Cardiac muscle cell (in vitro differentiated cells and primary cell): ENCODE measurements at regions not wholly inside any gene's neighbourhood (a gene's known extent, or its start where the extent isn't known, plus 50 kb on each side); places are given as distances from the start of the nearest gene placed in this dataset.

Experiments used
- DNase-seq, 2 donors: peaks; one replicate each; pipeline versions ENCODE4 v3.0.0 to v3.0.0-alpha.2; 2010 to 2017; ENCODE audit warnings: low read depth in 1 of 2, low spot score in 1 of 2
- H3K27ac ChIP-seq: fragments of 200-600 bp; sonication (generic); 2 replicates; pipeline ENCODE4 v1.5.1; 2016
- H3K27me3 ChIP-seq: fragments of 200-600 bp; sonication (generic); 2 replicates; pipeline ENCODE4 v1.6.0; 2016; ENCODE audit warnings: control low read depth
- H3K36me3 ChIP-seq: fragments of 200-600 bp; sonication (generic); 2 replicates; pipeline ENCODE4 v1.5.1; 2016; ENCODE audit warnings: control low read depth
- H3K4me1 ChIP-seq: fragments of 200-600 bp; sonication (generic); 2 replicates; pipeline ENCODE4 v1.8.1; 2017; ENCODE audit warnings: low read depth, mild to moderate bottlenecking, mixed run types
- H3K4me3 ChIP-seq: fragments of 200-600 bp; sonication (generic); 2 replicates; pipeline ENCODE4 v1.5.1; 2016; ENCODE audit warnings: mild to moderate bottlenecking
- H3K9me3 ChIP-seq: fragments of 200-600 bp; sonication (generic); 2 replicates; pipeline ENCODE4 v1.5.1; 2017; ENCODE audit warnings: low read depth, mild to moderate bottlenecking, control low read depth
- CTCF ChIP-seq: IDR thresholded peaks from 2 replicates; pipeline ENCODE4 v1.5.1; 2012; ENCODE audit warnings: low read depth, mild to moderate bottlenecking, low read length

- TF ChIP-seq CTCF, result no peak
These were observed 138.9 kb downstream of the SETD4 start for GRCh38 chr21:35921471-35921870.

GRCh38 chr21:35920436-35920835, 139.9 kb downstream of the SETD4 start:
- H3K9me3 ChIP-seq, result peaks cover 4% of the 10 kb centered on the region
- peaks cover 83% of the 10 kb centered on the region for H3K27me3 ChIP-seq
- H3K36me3 ChIP-seq, result no peaks in the 10 kb centered on the region
- no peak for DNase-seq
- no peaks in the 10 kb centered on the region for H3K4me1 ChIP-seq
- no peak for TF ChIP-seq CTCF
- no peak overlapping the region for H3K4me3 ChIP-seq
- H3K27ac ChIP-seq, result no peak overlapping the region

More at GRCh38 chr21:35921471-35921870, 138.9 kb downstream of the SETD4 start:
- DNase-seq, result no peak
- Histone ChIP-seq H3K4me3 (no peak overlapping the region), H3K9me3 (no peaks in the 10 kb centered on the region), H3K27me3 (peaks cover 79% of the 10 kb centered on the region), H3K36me3 (no peaks in the 10 kb centered on the region), H3K27ac (no peak overlapping the region), H3K4me1 (no peaks in the 10 kb centered on the region)

- Histone ChIP-seq H3K27ac (no peak overlapping the region), H3K4me3 (no peak overlapping the region), H3K9me3 (peaks cover 4% of the 10 kb centered on the region), H3K4me1 (peaks cover 3% of the 10 kb centered on the region), H3K27me3 (peaks cover 67% of the 10 kb centered on the region), H3K36me3 (no peaks in the 10 kb centered on the region)
- TF ChIP-seq CTCF, result no peak
- DNase-seq, result no peak
These were observed 145.3 kb downstream of the SETD4 start for GRCh38 chr21:35915030-35915429.

- Histone ChIP-seq H3K4me3 (no peak overlapping the region), H3K36me3 (no peaks in the 10 kb centered on the region), H3K27me3 (peaks cover 63% of the 10 kb centered on the region), H3K4me1 (peaks cover 3% of the 10 kb centered on the region), H3K27ac (no peak overlapping the region), H3K9me3 (peaks cover 4% of the 10 kb centered on the region)
- peak in 1 of 2 donors; percentile 88 for DNase-seq
- no peak for TF ChIP-seq CTCF
These were observed 148.7 kb downstream of the SETD4 start for GRCh38 chr21:35911412-35912191.

GRCh38 chr21:35909456-35910223, 150.7 kb downstream of the SETD4 start:
- Histone ChIP-seq H3K27ac (no peak overlapping the region), H3K9me3 (no peaks in the 10 kb centered on the region), H3K4me1 (peaks cover 3% of the 10 kb centered on the region), H3K4me3 (no peak overlapping the region), H3K27me3 (peaks cover 72% of the 10 kb centered on the region), H3K36me3 (no peaks in the 10 kb centered on the region)
- TF ChIP-seq CTCF, result no peak
- no peak for DNase-seq
